ENCODE measurements at regions not wholly inside any gene's neighbourhood (a gene's known extent, or its start where the extent isn't known, plus 50 kb on each side); places are given as distances from the start of the nearest gene placed in this dataset.

GRCh38 chr13:86135856-86136255 lies 336.6 kb upstream of the SLITRK6 start:
- ATAC-seq (ENCODE audit: low read depth) (no peak), DNase-seq (no peak)
- intact Hi-C loops (cut with micrococcal nuclease): no loop called here
- H3K36me3 Mint-ChIP-seq (ENCODE audit: low read depth): no peaks in the 10 kb centered on the region
- no peaks in the 10 kb centered on the region for H3K27me3 Mint-ChIP-seq
- H3K4me1 Mint-ChIP-seq: no peaks in the 10 kb centered on the region
- H3K27ac Mint-ChIP-seq: no peak overlapping the region
- TF ChIP-seq CTCF (IDR thresholded peaks at IDR 0.05): no peak
- H3K9me3 Mint-ChIP-seq: peaks cover 6% of the 10 kb centered on the region
- POLR2A ChIA-PET: no interaction called here
- CTCF ChIA-PET: no interaction called here
- H3K4me3 Mint-ChIP-seq: no peak overlapping the region

- Mint-ChIP-seq H3K36me3 (ENCODE audit: low read depth) (no peaks in the 10 kb centered on the region), H3K9me3 (peaks cover 12% of the 10 kb centered on the region), H3K4me3 (no peak overlapping the region), H3K4me1 (no peaks in the 10 kb centered on the region), H3K27me3 (no peaks in the 10 kb centered on the region), H3K27ac (no peak overlapping the region)
- POLR2A ChIA-PET: no interaction called here
- DNase-seq (no peak), ATAC-seq (ENCODE audit: low read depth) (no peak)
- CTCF ChIA-PET: no interaction called here
- intact Hi-C loops (cut with micrococcal nuclease): no loop called here
- TF ChIP-seq CTCF (IDR thresholded peaks at IDR 0.05): no peak
These were observed 322.7 kb upstream of the SLITRK6 start for GRCh38 chr13:86121881-86122280.

- ChIA-PET POLR2A (no interaction called here), CTCF (no interaction called here)
- Mint-ChIP-seq H3K27me3 (no peaks in the 10 kb centered on the region), H3K27ac (no peak overlapping the region), H3K9me3 (peaks cover 18% of the 10 kb centered on the region), H3K36me3 (ENCODE audit: low read depth) (no peaks in the 10 kb centered on the region), H3K4me1 (no peaks in the 10 kb centered on the region), H3K4me3 (no peak overlapping the region)
- ATAC-seq (ENCODE audit: low read depth): no peak
- no peak for DNase-seq
- intact Hi-C loops (cut with micrococcal nuclease): no loop called here
- TF ChIP-seq CTCF (IDR thresholded peaks at IDR 0.05): no peak
These were observed 309.9 kb upstream of the SLITRK6 start for GRCh38 chr13:86109107-86109506.

- no peak for DNase-seq
- Mint-ChIP-seq H3K27ac (no peak overlapping the region), H3K9me3 (peaks cover 18% of the 10 kb centered on the region), H3K4me1 (no peaks in the 10 kb centered on the region), H3K36me3 (ENCODE audit: low read depth) (no peaks in the 10 kb centered on the region), H3K4me3 (no peak overlapping the region), H3K27me3 (no peaks in the 10 kb centered on the region)
- POLR2A ChIA-PET: no interaction called here
- no peak for TF ChIP-seq CTCF (IDR thresholded peaks at IDR 0.05)
- CTCF ChIA-PET: no interaction called here
- intact Hi-C loops (cut with micrococcal nuclease): no loop called here
- no peak for ATAC-seq (ENCODE audit: low read depth)
These were observed 309.1 kb upstream of the SLITRK6 start for GRCh38 chr13:86108334-86108733.

- DNase-seq (no peak), ATAC-seq (ENCODE audit: low read depth) (no peak)
- Mint-ChIP-seq H3K36me3 (ENCODE audit: low read depth) (no peaks in the 10 kb centered on the region), H3K27ac (no peak overlapping the region), H3K4me3 (no peak overlapping the region), H3K4me1 (no peaks in the 10 kb centered on the region), H3K27me3 (no peaks in the 10 kb centered on the region), H3K9me3 (peaks cover 6% of the 10 kb centered on the region)
- ChIA-PET CTCF (no interaction called here), POLR2A (interaction anchor here (0.7 kb wide), 1 partner anchor 91 kb away, joined by 4 read pairs; no protein-coding TSS in a partner anchor)
- TF ChIP-seq CTCF (IDR thresholded peaks at IDR 0.05): no peak
- intact Hi-C loops (cut with micrococcal nuclease): no loop called here
These were observed 299.3 kb upstream of the SLITRK6 start for GRCh38 chr13:86098511-86098910.

All from activated B cell treated with CpG ODN at 0.5 μM for 24 hours (primary cell).